NCI-H748 treated with DMSO at 0.1 percent for 48 hours (cell line): ENCODE measurements at regions not wholly inside any gene's neighbourhood (a gene's known extent, or its start where the extent isn't known, plus 50 kb on each side); places are given as distances from the start of the nearest gene placed in this dataset.
"Not testable (repeated sequence)": the region's sequence is repeated elsewhere in the genome, so short reads cannot be mapped to it uniquely, and the experiment has no call there.

Experiments used
- DNase-seq: peaks from one replicate; lab custom pipeline; 2025; lab: John Stamatoyannopoulos, UW

- no peak for DNase-seq
These were observed 967.1 kb upstream of the ROBO1 start for GRCh38 chr3:80734920-80735319.

DNA sequence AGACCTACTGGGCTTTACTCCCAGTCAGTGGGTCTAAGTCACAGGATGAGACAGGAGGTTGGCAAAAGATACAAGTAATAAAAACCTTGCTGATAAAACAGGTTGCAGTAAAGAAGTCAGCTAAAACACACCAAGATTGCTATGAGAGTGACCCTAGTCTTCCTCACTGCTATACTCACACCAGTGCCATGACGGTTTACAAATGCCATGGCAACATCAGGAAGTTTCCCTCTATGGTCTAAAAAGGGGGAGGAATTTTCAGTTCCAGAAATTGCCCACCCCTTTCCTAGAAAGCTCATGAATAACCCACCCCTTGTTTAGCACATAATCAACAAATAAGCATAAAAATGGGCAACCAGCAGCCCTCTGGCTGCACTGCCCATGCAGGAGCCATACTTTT is 966.7 kb upstream of the ROBO1 start:
- no peak for DNase-seq

DNA sequence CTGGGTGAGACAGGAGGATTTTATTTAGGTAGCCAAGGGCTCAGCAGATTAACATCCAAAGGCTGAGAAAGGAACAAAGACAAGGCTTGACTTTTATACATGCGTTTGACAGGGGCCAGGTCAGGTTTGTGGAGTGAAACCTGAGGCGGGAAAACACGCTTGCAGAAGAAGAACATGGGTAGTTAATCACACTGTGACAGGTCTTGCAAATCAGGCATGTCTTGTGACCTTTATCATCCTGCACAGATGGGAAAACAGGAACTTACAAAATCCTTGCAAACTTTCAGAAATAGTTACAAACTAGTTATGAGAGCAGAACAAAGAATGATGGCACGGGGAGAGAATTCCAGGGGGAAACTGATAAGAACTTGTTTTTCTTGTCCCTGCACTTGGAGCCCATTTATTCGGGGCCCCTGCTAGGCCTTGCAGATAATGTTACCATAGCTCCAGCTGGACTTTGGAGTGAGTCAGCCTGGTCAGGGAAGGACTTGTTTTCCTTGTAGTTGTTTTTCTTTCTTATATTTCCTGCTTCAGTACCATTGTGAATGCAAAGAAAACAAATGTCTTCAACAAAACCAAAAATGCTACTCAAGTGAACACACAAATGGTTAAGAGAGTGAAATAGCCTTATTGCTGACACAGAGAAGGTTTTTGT is 965.9 kb upstream of the ROBO1 start:
- DNase-seq = no peak

GRCh38 chr3:80727561-80727960 is 959.8 kb upstream of the ROBO1 start:
- DNase-seq = not testable (repeated sequence)

- DNase-seq = not testable (repeated sequence)
These were observed 942.0 kb upstream of the ROBO1 start for GRCh38 chr3:80709597-80710322.

GRCh38 chr3:80705290-80705689 is 937.5 kb upstream of the ROBO1 start:
- DNase-seq = no peak

GRCh38 chr3:80701349-80701748 is 933.6 kb upstream of the ROBO1 start:
- no peak for DNase-seq

DNA sequence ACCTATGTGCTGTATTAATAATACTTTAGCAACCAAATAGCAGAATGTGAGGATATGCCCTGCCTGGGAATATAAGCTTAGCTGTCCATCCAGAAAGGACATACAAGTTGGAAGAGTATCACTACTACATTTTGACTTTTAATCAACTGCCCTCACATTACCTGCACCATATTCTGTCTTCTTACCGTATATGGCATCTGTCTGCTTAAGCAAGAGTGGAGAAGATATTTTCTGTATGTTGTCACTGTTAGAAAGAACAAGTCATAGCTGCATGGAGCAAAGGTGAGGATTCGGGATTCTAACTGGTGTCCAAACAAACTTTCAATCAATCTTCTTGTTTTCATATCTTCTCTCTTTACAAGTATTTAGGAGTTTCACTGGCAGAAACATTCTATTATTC is 929.5 kb upstream of the ROBO1 start:
- no peak for DNase-seq

DNA sequence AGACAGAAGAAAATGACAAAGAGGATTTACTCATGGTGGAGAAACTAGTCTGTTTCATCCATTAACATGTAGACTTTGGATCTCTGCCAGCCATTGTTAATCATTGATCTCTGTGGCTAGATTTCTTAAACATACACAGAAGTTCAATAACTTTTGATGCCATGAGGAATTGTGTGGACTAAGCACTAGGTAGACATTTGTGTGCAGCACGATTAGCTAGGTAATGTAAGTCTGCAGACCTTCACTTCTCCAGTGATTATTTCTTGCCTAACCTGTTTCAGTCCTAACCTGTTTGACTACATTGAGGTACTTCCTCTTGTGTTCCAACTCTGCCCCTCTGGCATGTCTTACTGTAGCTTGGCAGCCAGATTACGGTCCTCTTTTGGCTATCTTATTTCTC is 928.5 kb upstream of the ROBO1 start:
- DNase-seq = peak; percentile 25

GRCh38 chr3:80688814-80689213 is 921.0 kb upstream of the ROBO1 start:
- DNase-seq = peak; percentile 6

DNA sequence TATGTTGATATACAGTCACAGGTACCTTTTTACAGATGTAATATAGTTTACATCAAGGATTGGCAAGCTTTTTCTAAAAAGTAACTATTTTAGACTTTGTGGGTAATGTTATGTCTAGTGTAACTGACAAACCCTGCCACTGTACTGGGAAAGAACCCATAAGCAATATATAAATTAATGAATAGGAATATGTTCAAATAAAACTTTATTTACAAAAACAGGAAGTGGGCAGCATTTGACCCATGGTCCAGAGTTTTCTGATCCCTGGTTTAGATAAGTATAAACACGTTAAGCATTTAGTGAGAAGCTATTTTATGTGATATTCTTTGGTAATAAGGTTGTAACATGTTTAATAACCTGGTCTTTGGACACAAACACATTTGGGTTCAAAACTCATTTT is 915.2 kb upstream of the ROBO1 start:
- no peak for DNase-seq

DNA sequence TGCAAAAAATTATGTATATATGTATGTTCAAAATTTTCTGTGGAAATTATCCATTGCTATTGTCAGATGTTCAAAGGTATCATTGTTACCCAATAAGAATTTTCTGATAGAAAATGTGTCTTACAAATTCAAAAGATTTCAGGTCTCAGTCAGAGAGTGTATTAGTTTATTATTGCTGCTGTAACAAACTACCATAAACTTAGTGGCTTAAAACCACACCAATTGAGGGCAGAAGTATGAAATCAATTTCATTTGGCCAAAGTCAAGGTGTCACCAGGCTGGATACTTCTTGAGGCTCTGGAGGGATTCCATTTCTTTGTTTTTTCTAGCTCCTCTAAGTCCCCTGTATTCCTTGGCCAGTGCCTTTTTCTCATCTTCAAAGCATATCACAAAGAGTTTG is 914.4 kb upstream of the ROBO1 start:
- no peak for DNase-seq

- no peak for DNase-seq
These were observed 910.0 kb upstream of the ROBO1 start for GRCh38 chr3:80677796-80678195.

GRCh38 chr3:80676866-80677265 is 909.1 kb upstream of the ROBO1 start:
- DNase-seq = no peak

GRCh38 chr3:80676261-80676660 is 908.5 kb upstream of the ROBO1 start:
- DNase-seq = no peak

- no peak for DNase-seq
These were observed 908.0 kb upstream of the ROBO1 start for GRCh38 chr3:80675790-80676189.

- no peak for DNase-seq
These were observed 900.9 kb upstream of the ROBO1 start for GRCh38 chr3:80668600-80669294.

DNA sequence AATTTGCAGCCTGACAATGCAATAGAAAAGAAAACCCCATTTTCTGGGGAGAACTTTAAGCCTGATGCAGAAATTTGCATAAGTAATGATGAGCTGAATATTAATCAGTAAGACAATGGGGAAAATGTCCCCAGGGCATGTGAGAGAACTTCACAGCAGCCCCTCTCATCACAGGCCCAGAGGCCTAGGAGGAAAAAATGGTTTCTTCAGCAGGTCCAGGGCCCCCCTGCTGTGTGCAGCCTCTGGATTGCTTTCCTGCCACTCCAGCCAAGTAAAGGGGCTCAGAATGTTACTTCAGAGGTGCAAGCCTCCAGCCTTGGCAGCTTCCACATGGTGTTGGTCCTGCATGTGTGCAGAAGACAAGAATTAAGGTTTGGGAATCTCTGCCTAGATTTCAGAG is 900.3 kb upstream of the ROBO1 start:
- no peak for DNase-seq

GRCh38 chr3:80663426-80663825 is 895.6 kb upstream of the ROBO1 start:
- peak; percentile 3 for DNase-seq

DNA sequence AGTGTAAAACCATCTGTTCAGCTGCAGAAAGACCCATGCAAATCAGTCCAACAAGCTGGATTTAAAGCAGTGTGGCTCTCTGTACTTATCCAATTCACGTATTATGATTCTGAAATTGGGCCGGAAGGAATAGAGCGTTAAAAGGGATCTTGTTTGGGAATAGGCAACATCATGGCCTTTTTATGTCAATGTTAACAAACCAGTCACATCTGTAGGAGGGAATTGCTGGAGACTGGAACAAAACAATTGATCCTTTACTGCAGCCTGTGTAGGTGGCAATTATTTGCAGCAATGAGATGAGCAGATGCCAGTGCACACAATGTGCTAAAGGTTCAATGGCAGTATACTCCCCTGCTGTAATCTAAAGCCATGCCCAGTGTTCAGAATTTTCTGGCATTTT is 887.4 kb upstream of the ROBO1 start:
- no peak for DNase-seq

DNA sequence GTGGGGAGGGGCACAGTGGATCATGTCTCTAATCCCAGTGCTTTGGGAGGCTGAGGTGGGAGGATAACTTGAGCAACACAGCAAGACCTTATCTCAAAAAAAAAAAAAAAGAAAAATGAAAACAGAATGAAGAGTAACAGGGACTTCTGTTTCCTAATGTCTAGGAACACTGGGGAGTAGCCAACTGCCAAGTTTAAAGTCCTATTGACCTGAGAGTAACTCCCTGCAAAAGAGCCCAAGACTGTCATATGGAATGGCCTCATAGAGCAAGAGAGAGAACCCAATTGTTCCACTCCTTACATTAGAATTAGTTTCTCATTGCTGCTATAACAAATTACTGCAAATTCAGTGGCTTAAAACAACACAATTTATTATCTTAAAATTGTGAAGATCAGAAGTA is 881.4 kb upstream of the ROBO1 start:
- no peak for DNase-seq

DNA sequence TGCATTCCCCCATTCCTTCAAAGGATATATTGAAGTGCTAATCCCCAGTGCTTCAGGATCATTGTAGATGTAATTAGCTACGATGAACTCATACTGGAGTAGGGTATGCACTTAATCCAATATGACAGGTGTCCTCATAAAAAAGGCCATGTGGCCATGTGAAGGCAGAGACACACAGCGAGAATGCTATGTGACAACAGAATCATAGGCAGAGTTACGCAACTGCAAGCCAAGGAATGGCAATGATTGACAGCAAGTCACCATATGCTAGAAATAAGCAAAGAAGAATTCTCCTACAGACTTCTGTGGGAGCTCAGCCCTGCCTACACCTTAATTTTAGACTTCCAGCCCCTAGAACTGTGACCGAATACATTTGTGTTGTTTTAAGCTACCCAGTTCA is 875.6 kb upstream of the ROBO1 start:
- no peak for DNase-seq
